ENCODE measurements at regions not wholly inside any gene's neighbourhood (a gene's known extent, or its start where the extent isn't known, plus 50 kb on each side); places are given as distances from the start of the nearest gene placed in this dataset.
A peak's percentile ranks its signal among the peaks of the same experiment; 100 is the strongest.

GRCh38 chr12:81950871-81951270 is 191.7 kb upstream of the PPFIA2 start:
- Histone ChIP-seq H3K27me3 (no peaks in the 10 kb centered on the region), H3K4me1 (no peaks in the 10 kb centered on the region), H3K36me3 (no peaks in the 10 kb centered on the region), H3K4me3 (no peak overlapping the region), H3K27ac (no peak overlapping the region), H3K9me3 (no peaks in the 10 kb centered on the region)
- 69% methylated on average over 3 of the region's 3 CpGs for WGBS (ENCODE audit: insufficient coverage, low coverage, low lambda C conversion rate, missing lambda C conversion rate)
- intact Hi-C loops (cut with DNase I): no loop called here
- no peak for ATAC-seq
- TF ChIP-seq, protein P1, sequence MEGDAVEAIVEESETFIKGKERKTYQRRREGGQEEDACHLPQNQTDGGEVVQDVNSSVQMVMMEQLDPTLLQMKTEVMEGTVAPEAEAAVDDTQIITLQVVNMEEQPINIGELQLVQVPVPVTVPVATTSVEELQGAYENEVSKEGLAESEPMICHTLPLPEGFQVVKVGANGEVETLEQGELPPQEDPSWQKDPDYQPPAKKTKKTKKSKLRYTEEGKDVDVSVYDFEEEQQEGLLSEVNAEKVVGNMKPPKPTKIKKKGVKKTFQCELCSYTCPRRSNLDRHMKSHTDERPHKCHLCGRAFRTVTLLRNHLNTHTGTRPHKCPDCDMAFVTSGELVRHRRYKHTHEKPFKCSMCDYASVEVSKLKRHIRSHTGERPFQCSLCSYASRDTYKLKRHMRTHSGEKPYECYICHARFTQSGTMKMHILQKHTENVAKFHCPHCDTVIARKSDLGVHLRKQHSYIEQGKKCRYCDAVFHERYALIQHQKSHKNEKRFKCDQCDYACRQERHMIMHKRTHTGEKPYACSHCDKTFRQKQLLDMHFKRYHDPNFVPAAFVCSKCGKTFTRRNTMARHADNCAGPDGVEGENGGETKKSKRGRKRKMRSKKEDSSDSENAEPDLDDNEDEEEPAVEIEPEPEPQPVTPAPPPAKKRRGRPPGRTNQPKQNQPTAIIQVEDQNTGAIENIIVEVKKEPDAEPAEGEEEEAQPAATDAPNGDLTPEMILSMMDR (IDR thresholded peaks at IDR 0.05): no peak
- TF ChIP-seq POLR2A (IDR thresholded peaks at IDR 0.05): no peak
- DNase-seq: no peak

- WGBS (ENCODE audit: insufficient coverage, low coverage, low lambda C conversion rate, missing lambda C conversion rate): 3% methylated on average over 2 of the region's 2 CpGs
- no peaks in the 10 kb centered on the region for H3K36me3 ChIP-seq
- H3K4me3 ChIP-seq: no peak overlapping the region
- DNase-seq (no peak), ATAC-seq (peak in 1 of 4 donors; percentile 15)
- H3K27me3 ChIP-seq: no peaks in the 10 kb centered on the region
- no peak overlapping the region for H3K27ac ChIP-seq
- no peaks in the 10 kb centered on the region for H3K4me1 ChIP-seq
- no peaks in the 10 kb centered on the region for H3K9me3 ChIP-seq
- intact Hi-C loops (cut with DNase I): no loop called here
- TF ChIP-seq POLR2A (IDR thresholded peaks at IDR 0.05): no peak
- TF ChIP-seq, protein P1 (IDR thresholded peaks at IDR 0.05): no peak
These were observed 190.7 kb upstream of the PPFIA2 start for GRCh38 chr12:81949841-81950308.

DNA sequence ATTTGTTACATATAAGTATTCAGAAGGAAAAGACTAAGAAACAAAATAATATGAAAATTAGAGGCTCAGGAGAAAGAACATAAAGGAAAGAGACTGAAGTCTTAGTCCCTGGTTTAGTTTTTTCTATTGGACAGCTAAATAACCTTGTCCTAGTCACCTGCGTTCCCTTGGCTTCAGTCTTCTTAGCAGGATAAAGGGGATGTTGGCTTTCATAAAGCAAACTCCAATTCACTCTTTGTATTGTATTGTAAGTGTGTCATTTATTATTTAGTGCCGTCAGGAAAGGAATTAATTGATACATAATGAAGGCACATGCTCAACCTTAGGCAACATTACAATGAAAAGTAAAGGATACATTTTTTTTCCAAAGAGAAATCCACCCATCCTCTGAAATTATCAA is 190.3 kb upstream of the PPFIA2 start:
- intact Hi-C loops (cut with DNase I): no loop called here
- DNase-seq (no peak), ATAC-seq (no peak)
- no peaks in the 10 kb centered on the region for H3K9me3 ChIP-seq
- no peaks in the 10 kb centered on the region for H3K4me1 ChIP-seq
- H3K4me3 ChIP-seq: no peak overlapping the region
- no peaks in the 10 kb centered on the region for H3K27me3 ChIP-seq
- no peaks in the 10 kb centered on the region for H3K36me3 ChIP-seq
- no peak for TF ChIP-seq POLR2A (IDR thresholded peaks at IDR 0.05)
- TF ChIP-seq, protein P1 (IDR thresholded peaks at IDR 0.05): no peak
- 24% methylated on average over 2 of the region's 2 CpGs for WGBS (ENCODE audit: insufficient coverage, low coverage, low lambda C conversion rate, missing lambda C conversion rate)
- H3K27ac ChIP-seq: no peak overlapping the region

DNA sequence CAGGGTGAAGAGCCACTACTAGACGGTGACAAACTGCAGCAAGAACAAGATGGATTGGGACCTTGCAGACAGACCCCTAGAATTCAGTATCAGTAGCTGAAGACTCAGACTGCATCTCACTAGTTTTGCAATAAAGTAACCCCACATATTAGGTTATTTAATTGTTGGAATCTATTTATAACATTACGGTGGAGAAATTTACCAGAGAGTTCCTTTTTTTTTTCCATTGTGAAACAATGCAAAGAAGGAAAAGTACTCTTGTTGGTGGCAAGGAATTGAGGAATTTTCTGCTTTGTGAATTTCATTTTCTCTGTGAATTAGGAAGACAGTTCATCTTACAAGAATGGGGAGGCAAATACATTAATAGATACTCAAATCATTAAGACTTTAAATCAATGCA is 185.7 kb upstream of the PPFIA2 start:
- no peak overlapping the region for H3K27ac ChIP-seq
- no peak for DNase-seq
- H3K4me1 ChIP-seq: no peaks in the 10 kb centered on the region
- no peak for ATAC-seq
- H3K36me3 ChIP-seq: no peaks in the 10 kb centered on the region
- H3K27me3 ChIP-seq: no peaks in the 10 kb centered on the region
- H3K4me3 ChIP-seq: no peak overlapping the region
- WGBS (ENCODE audit: insufficient coverage, low coverage, low lambda C conversion rate, missing lambda C conversion rate): 33% methylated on average over 2 of the region's 2 CpGs
- intact Hi-C loops (cut with DNase I): no loop called here
- H3K9me3 ChIP-seq: no peaks in the 10 kb centered on the region
- TF ChIP-seq, protein P1 (IDR thresholded peaks at IDR 0.05): no peak
- no peak for TF ChIP-seq POLR2A (IDR thresholded peaks at IDR 0.05)

- 18% methylated on average over 4 of the region's 4 CpGs for WGBS (ENCODE audit: insufficient coverage, low coverage, low lambda C conversion rate, missing lambda C conversion rate)
- DNase-seq: no peak
- intact Hi-C loops (cut with DNase I): no loop called here
These were observed 183.4 kb upstream of the PPFIA2 start for GRCh38 chr12:81942594-81942993.

More at GRCh38 chr12:81942594-81942993, 183.4 kb upstream of the PPFIA2 start:
- ATAC-seq: peak in 3 of 4 donors; percentile 37 to 58 (median 44)
- no peaks in the 10 kb centered on the region for H3K4me1 ChIP-seq
- no peaks in the 10 kb centered on the region for H3K27me3 ChIP-seq
- H3K27ac ChIP-seq: no peak overlapping the region
- H3K9me3 ChIP-seq: no peaks in the 10 kb centered on the region
- no peak for TF ChIP-seq POLR2A (IDR thresholded peaks at IDR 0.05)
- TF ChIP-seq, protein P1 (IDR thresholded peaks at IDR 0.05): no peak
- no peak overlapping the region for H3K4me3 ChIP-seq
- H3K36me3 ChIP-seq: no peaks in the 10 kb centered on the region
